Thoracic aorta (tissue), 2 donors: ENCODE measurements at regions not wholly inside any gene's neighbourhood (a gene's known extent, or its start where the extent isn't known, plus 50 kb on each side); places are given as distances from the start of the nearest gene placed in this dataset.

Experiments used
- ATAC-seq: fragments of 150-250 bp; one replicate; pipeline ENCODE4 v1.8.0; 2017; ENCODE audit warnings: low read depth; ENCODE audit not compliant: insufficient number of reproducible peaks, low FRiP score
- DNase-seq: peaks from one replicate; pipeline ENCODE4 v3.0.0-alpha.2; 2020; ENCODE audit warnings: low spot score
- H3K27ac ChIP-seq, 2 donors: fragments of 200-600 bp; sonication (generic); 1 replicate in 1 of 2; 2 replicates in 1 of 2; pipeline ENCODE4 v1.5.1; 2016; ENCODE audit warnings: mild to moderate bottlenecking in 2 of 2, moderate library complexity in 2 of 2
- H3K27me3 ChIP-seq: fragments of 200-600 bp; sonication (generic); replicated peaks from 2 replicates; pipeline ENCODE4 v1.6.0; 2016; ENCODE audit warnings: mild to moderate bottlenecking; ENCODE audit not compliant: insufficient read depth
- H3K36me3 ChIP-seq: fragments of 200-600 bp; sonication (generic); one replicate; pipeline ENCODE4 v1.5.1; 2016
- H3K4me1 ChIP-seq, 2 donors: fragments of 200-600 bp; sonication (generic); 1 replicate in 1 of 2; 2 replicates in 1 of 2; pipeline versions ENCODE4 v1.5.1 to v1.6.0; 2016; ENCODE audit warnings: low read depth in 2 of 2, mild to moderate bottlenecking in 1 of 2; ENCODE audit not compliant: control insufficient read depth in 1 of 2
- H3K4me3 ChIP-seq: fragments of 200-600 bp; sonication (generic); 2 replicates; pipeline ENCODE4 v1.5.1; 2016; ENCODE audit warnings: mild to moderate bottlenecking
- H3K9me3 ChIP-seq: fragments of 200-600 bp; sonication (generic); 2 replicates; pipeline ENCODE4 v1.5.1; 2016
- CTCF ChIP-seq: fragments of 200-600 bp; sonication (generic); IDR thresholded peaks from one replicate; pipeline ENCODE4 v1.5.1; 2019; ENCODE audit warnings: antibody characterized with exemption

DNA sequence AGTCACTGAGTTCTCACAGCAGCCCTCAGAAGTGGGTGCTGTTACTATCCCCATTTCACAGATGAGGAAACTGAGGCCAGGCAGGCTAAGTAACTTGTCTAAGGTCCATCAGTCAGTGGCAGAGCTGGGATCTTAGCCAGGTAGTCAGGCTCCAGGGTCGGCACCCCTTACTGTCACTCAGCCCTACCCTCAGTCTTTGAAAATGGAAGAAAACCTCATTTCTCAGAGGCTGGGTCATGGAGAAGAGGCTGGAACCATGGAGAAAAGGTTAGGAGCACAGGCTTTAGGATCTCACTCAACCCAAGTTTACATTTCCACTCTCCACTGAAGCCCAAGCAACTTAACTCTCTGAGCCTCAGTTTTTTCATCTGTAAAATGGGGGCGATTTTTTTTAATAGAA lies 116.2 kb upstream of the SIRPG start:
- Histone ChIP-seq H3K9me3 (no peaks in the 10 kb centered on the region), H3K4me1 (peaks cover 5 to 9% of the 10 kb centered on the region in 2 donors), H3K4me3 (no peak overlapping the region), H3K27me3 (no peaks in the 10 kb centered on the region), H3K27ac (no peak overlapping the region), H3K36me3 (no peaks in the 10 kb centered on the region)
- ATAC-seq (no peak), DNase-seq (no peak)
- TF ChIP-seq CTCF, result no peak

DNA sequence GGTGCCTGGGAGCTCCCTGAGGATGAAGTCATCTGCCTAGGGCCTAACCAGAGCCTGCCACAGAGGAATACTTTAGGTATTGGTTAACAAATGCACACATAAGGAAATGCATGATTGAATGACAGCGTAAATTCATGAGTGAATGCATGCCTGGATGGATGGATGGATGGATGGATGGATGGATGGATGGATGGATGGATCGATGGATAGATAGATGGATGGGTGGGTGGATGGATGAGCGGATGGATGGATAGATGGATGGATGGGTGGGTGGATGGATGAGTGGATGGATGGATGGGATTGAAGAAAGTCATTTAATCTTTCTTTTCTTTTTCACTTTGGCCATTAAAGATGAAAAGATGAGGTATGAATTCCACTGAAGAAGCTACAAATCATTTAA lies 111.9 kb upstream of the SIRPG start:
- Histone ChIP-seq H3K27me3 (no peaks in the 10 kb centered on the region), H3K9me3 (no peaks in the 10 kb centered on the region), H3K4me1 (peaks cover 0 to 5% of the 10 kb centered on the region in 2 donors), H3K36me3 (no peaks in the 10 kb centered on the region), H3K4me3 (no peak overlapping the region), H3K27ac (no peak overlapping the region)
- no peak for ATAC-seq
- TF ChIP-seq CTCF, result no peak
- DNase-seq, result no peak

- no peaks in the 10 kb centered on the region for H3K27me3 ChIP-seq
- DNase-seq, result no peak
- H3K9me3 ChIP-seq, result no peaks in the 10 kb centered on the region
- peaks cover 0 to 5% of the 10 kb centered on the region in 2 donors for H3K4me1 ChIP-seq
- no peak overlapping the region for H3K27ac ChIP-seq
- no peak overlapping the region for H3K4me3 ChIP-seq
- H3K36me3 ChIP-seq, result no peaks in the 10 kb centered on the region
- TF ChIP-seq CTCF, result no peak
- no peak for ATAC-seq
These were observed 109.2 kb upstream of the SIRPG start for GRCh38 chr20:1766731-1767130.

- Histone ChIP-seq H3K27me3 (no peaks in the 10 kb centered on the region), H3K4me1 (peaks cover 0 to 5% of the 10 kb centered on the region in 2 donors)
- DNase-seq, result peak; percentile 25
These were observed 106.8 kb upstream of the SIRPG start for GRCh38 chr20:1764136-1765033.

More at GRCh38 chr20:1764136-1765033, 106.8 kb upstream of the SIRPG start:
- ATAC-seq, result peak; percentile 99
- no peak overlapping the region for H3K27ac ChIP-seq
- peak; percentile 74 for TF ChIP-seq CTCF
- no peak overlapping the region for H3K4me3 ChIP-seq
- no peaks in the 10 kb centered on the region for H3K9me3 ChIP-seq
- no peaks in the 10 kb centered on the region for H3K36me3 ChIP-seq
